OCI-LY7 (cell line): ENCODE measurements at regions not wholly inside any gene's neighbourhood (a gene's known extent, or its start where the extent isn't known, plus 50 kb on each side); places are given as distances from the start of the nearest gene placed in this dataset.

Experiments used
- BruUV-seq: library from RNA; stranded (reverse); fragments of 400-500 nt; replicated peaks from 2 replicates; lab custom pipeline; 2021; lab: Mats Ljungman, UMichigan
- CTCF ChIA-PET: fragments of 300-600 bp; sonication (Branson Sonifier 250); formaldehyde crosslinking; loops from one replicate; lab custom pipeline; 2022; ENCODE audit warnings: antibody characterized with exemption; ENCODE audit not compliant: unreplicated experiment; lab: Charles Lee
- POLR2A ChIA-PET: fragments of 300-600 bp; sonication (Branson Sonifier 250); formaldehyde crosslinking; loops from one replicate; lab custom pipeline; 2022; ENCODE audit warnings: antibody characterized with exemption; lab: Charles Lee
- DNase-seq: peaks from one replicate; pipeline ENCODE4 v3.0.0-alpha.2; 2015; ENCODE audit warnings: low spot score
- H2AFZ ChIP-seq: fragments of 200-600 bp; sonication (generic), shearing (Covaris generic); 2 replicates; pipeline ENCODE4 v1.6.1; 2014; ENCODE audit warnings: mild to moderate bottlenecking, antibody characterized with exemption, low read length, moderate library complexity
- H3K27ac ChIP-seq: fragments of 200-600 bp; sonication (generic); 2 replicates; pipeline ENCODE4 v1.5.1; 2014; ENCODE audit warnings: mixed run types, low read depth, mild to moderate bottlenecking, moderate library complexity, low read length, inconsistent platforms; ENCODE audit not compliant: poor library complexity, severe bottlenecking
- H3K36me3 ChIP-seq: fragments of 200-600 bp; sonication (generic); 2 replicates; pipeline ENCODE4 v1.6.1; 2014; ENCODE audit warnings: mild to moderate bottlenecking, antibody characterized with exemption, low read length, moderate library complexity, mixed read lengths; ENCODE audit not compliant: insufficient read depth
- H3K4me1 ChIP-seq: fragments of 200-600 bp; sonication (generic); 2 replicates; pipeline ENCODE4 v1.5.1; 2014; ENCODE audit warnings: mild to moderate bottlenecking, low read length; ENCODE audit not compliant: insufficient read depth, poor library complexity, severe bottlenecking
- H3K4me2 ChIP-seq: fragments of 200-600 bp; sonication (generic); 2 replicates; pipeline ENCODE4 v1.6.1; 2014; ENCODE audit warnings: mild to moderate bottlenecking, low read length
- H3K4me3 ChIP-seq: fragments of 200-600 bp; sonication (generic); 2 replicates; pipeline ENCODE4 v1.5.1; 2014; ENCODE audit warnings: mild to moderate bottlenecking, low read depth, low read length; ENCODE audit not compliant: poor library complexity, severe bottlenecking
- H3K79me2 ChIP-seq: fragments of 200-600 bp; sonication (generic); 2 replicates; pipeline ENCODE4 v1.6.1; 2016; ENCODE audit warnings: low read depth, mild to moderate bottlenecking, low read length, moderate library complexity, mixed read lengths; ENCODE audit not compliant: insufficient read depth
- H3K9me2 ChIP-seq: fragments of 200-600 bp; sonication (generic); 2 replicates; pipeline ENCODE4 v1.6.1; 2016; ENCODE audit warnings: mild to moderate bottlenecking, low read length, mixed read lengths; ENCODE audit not compliant: insufficient read depth
- H3K9me3 ChIP-seq: fragments of 200-600 bp; sonication (generic); 2 replicates; pipeline ENCODE4 v1.6.1; 2014; ENCODE audit warnings: mild to moderate bottlenecking, mixed run types, low read length, mixed read lengths
- H4K20me1 ChIP-seq: fragments of 200-600 bp; sonication (generic); 2 replicates; pipeline ENCODE4 v1.6.1; 2014; ENCODE audit warnings: mild to moderate bottlenecking, antibody characterized with exemption, low read length, moderate library complexity, mixed read lengths; ENCODE audit not compliant: insufficient read depth
- CTCF ChIP-seq: fragments of 200-600 bp; sonication (generic); conservative IDR thresholded peaks from 2 replicates; pipeline ENCODE4 v1.5.1; 2014; ENCODE audit warnings: mild to moderate bottlenecking, antibody characterized with exemption, low read length, moderate library complexity, mixed read lengths
- EZH2phosphoT487 ChIP-seq: fragments of 200-600 bp; sonication (generic); IDR thresholded peaks from 2 replicates; pipeline ENCODE4 v1.6.1; 2018; ENCODE audit warnings: low read depth, borderline replicate concordance, mild to moderate bottlenecking, mixed run types, antibody characterized with exemption, low read length, moderate library complexity, mixed read lengths
- intact Hi-C: fragments of 100-400 bp; cut with micrococcal nuclease; formaldehyde crosslinking; loops from one replicate; pipeline ENCODE4 v1.10.0; 2022; ENCODE audit not compliant: unreplicated experiment

- H3K27ac ChIP-seq, result no peak overlapping the region
- BruUV-seq, result no TSS peak
- H3K4me3 ChIP-seq, result no peak overlapping the region
- POLR2A ChIA-PET, result interaction anchor here (1.1 kb wide), 1 partner anchor 9 kb away, joined by 5 read pairs; no protein-coding TSS in a partner anchor
- CTCF ChIA-PET, result no interaction called here
- H2AFZ ChIP-seq, result no peak overlapping the region
- no peak overlapping the region for H3K4me2 ChIP-seq
- H3K9me2 ChIP-seq, result no peaks in the 10 kb centered on the region
- no peaks in the 10 kb centered on the region for H3K36me3 ChIP-seq
- H3K9me3 ChIP-seq, result no peaks in the 10 kb centered on the region
- intact Hi-C loops, result no loop called here
- DNase-seq, result no peak
- H3K79me2 ChIP-seq, result no peaks in the 10 kb centered on the region
- no peaks in the 10 kb centered on the region for H4K20me1 ChIP-seq
- H3K4me1 ChIP-seq, result no peaks in the 10 kb centered on the region
- no peak for TF ChIP-seq CTCF
These were observed 66.2 kb downstream of the FHIP1A start for GRCh38 chr4:151475035-151475714.

GRCh38 chr4:151481813-151482212, 72.8 kb downstream of the FHIP1A start:
- Histone ChIP-seq H2AFZ (no peak overlapping the region), H3K4me1 (no peaks in the 10 kb centered on the region), H3K4me2 (no peak overlapping the region), H3K36me3 (no peaks in the 10 kb centered on the region), H3K27ac (no peak overlapping the region), H3K9me2 (no peaks in the 10 kb centered on the region), H3K9me3 (no peaks in the 10 kb centered on the region), H3K79me2 (no peaks in the 10 kb centered on the region), H3K4me3 (no peak overlapping the region), H4K20me1 (no peaks in the 10 kb centered on the region)
- BruUV-seq, result no TSS peak
- ChIA-PET POLR2A (no interaction called here), CTCF (no interaction called here)
- TF ChIP-seq CTCF (no peak), EZH2phosphoT487 (no peak)
- intact Hi-C loops, result no loop called here
- no peak for DNase-seq

- ChIA-PET POLR2A (interaction anchor here (1.0 kb wide), 2 partner anchors 8 to 10 kb away, joined by 3 to 5 read pairs; no protein-coding TSS in a partner anchor), CTCF (no interaction called here)
- Histone ChIP-seq H3K36me3 (no peaks in the 10 kb centered on the region), H4K20me1 (no peaks in the 10 kb centered on the region), H2AFZ (no peak overlapping the region), H3K4me1 (no peaks in the 10 kb centered on the region), H3K4me3 (no peak overlapping the region), H3K79me2 (no peaks in the 10 kb centered on the region), H3K9me3 (no peaks in the 10 kb centered on the region), H3K27ac (no peak overlapping the region), H3K4me2 (no peak overlapping the region), H3K9me2 (no peaks in the 10 kb centered on the region)
- no peak for DNase-seq
- TF ChIP-seq EZH2phosphoT487 (no peak), CTCF (no peak)
- intact Hi-C loops, result no loop called here
- BruUV-seq, result no TSS peak
These were observed 75.6 kb downstream of the FHIP1A start for GRCh38 chr4:151484396-151485102.
